HEK293 (cell line): ENCODE measurements at regions not wholly inside any gene's neighbourhood (a gene's known extent, or its start where the extent isn't known, plus 50 kb on each side); places are given as distances from the start of the nearest gene placed in this dataset.

Experiments
- CTCF ChIP-seq: fragments of 450-650 bp; formaldehyde crosslinking; IDR thresholded peaks from 2 replicates; pipeline ENCODE4 v1.5.1; 2016; ENCODE audit warnings: missing biosample characterization, missing genetic modification characterization
- GLI2 ChIP-seq: fragments of 450-650 bp; formaldehyde crosslinking; IDR thresholded peaks from 2 replicates; pipeline ENCODE4; 2017; ENCODE audit warnings: missing biosample characterization, missing genetic modification characterization, low read depth, borderline replicate concordance
- PATZ1 ChIP-seq: fragments of 450-650 bp; formaldehyde crosslinking; IDR thresholded peaks from 2 replicates; pipeline ENCODE4 v1.5.1; 2016; ENCODE audit warnings: missing biosample characterization, missing genetic modification characterization
- REST ChIP-seq: fragments of 450-650 bp; formaldehyde crosslinking; IDR thresholded peaks from 2 replicates; pipeline ENCODE4 v1.5.1; 2016; ENCODE audit warnings: missing biosample characterization, missing genetic modification characterization
- TCF7L2 ChIP-seq: IDR thresholded peaks from 2 replicates; pipeline ENCODE4 v1.6.1; 2011; ENCODE audit warnings: low read depth, mild to moderate bottlenecking, inconsistent platforms, low read length, moderate library complexity, borderline replicate concordance
- YY1 ChIP-seq: fragments of 450-650 bp; formaldehyde crosslinking; IDR thresholded peaks from 2 replicates; pipeline ENCODE4 v1.5.1; 2018; ENCODE audit warnings: missing biosample characterization, missing genetic modification characterization
- ZNF324 ChIP-seq: fragments of 450-650 bp; formaldehyde crosslinking; IDR thresholded peaks from 2 replicates; pipeline ENCODE4 v1.5.1; 2016; ENCODE audit warnings: missing biosample characterization, missing genetic modification characterization
- ZNF510 ChIP-seq: fragments of 450-650 bp; formaldehyde crosslinking; IDR thresholded peaks from 2 replicates; pipeline ENCODE4 v1.5.1; 2018; ENCODE audit warnings: mild to moderate bottlenecking, missing genetic modification characterization, missing biosample characterization; ENCODE audit not compliant: insufficient replicate concordance
- ZNF776 ChIP-seq: fragments of 450-650 bp; formaldehyde crosslinking; IDR thresholded peaks from 2 replicates; pipeline ENCODE4 v1.5.0; 2017; ENCODE audit warnings: missing biosample characterization, missing genetic modification characterization, borderline replicate concordance
- TF ChIP-seq, protein P1 (sequence below): fragments of 450-650 bp; formaldehyde crosslinking; IDR thresholded peaks from 2 replicates; pipeline ENCODE4 v1.5.1; 2016; ENCODE audit warnings: missing biosample characterization, missing genetic modification characterization

DNA sequence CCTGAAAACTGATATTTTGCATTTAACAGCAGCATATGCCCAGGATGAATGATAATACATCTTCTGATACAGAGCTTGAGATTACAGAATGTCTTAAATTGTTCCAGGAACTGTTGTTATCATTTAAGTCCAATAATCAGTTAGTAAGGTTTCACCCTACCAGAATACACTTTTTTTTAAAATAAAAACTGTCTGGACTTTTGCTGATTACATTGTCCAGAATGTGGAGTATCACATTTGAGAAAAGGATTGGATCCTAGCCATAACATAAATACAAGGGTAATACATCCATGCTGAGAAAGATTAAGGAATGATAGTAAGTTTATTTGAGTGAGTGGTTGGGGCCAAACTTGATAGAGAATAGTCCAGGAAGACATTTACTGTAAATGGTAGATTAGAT is 71.0 kb downstream of the SEPTIN7 start:
- TF ChIP-seq ZNF510 (tag by site-specific recombination): no peak
- TF ChIP-seq YY1 (tag by site-specific recombination): no peak
- no peak for TF ChIP-seq CTCF (tag by site-specific recombination)
- TF ChIP-seq PATZ1 (tag by site-specific recombination): no peak
- TF ChIP-seq ZNF324: no peak
- no peak for TF ChIP-seq GLI2 (tag by site-specific recombination)
- TF ChIP-seq REST (tag by site-specific recombination): no peak
- TF ChIP-seq ZNF776 (tag by site-specific recombination): no peak
- no peak for TF ChIP-seq TCF7L2
- TF ChIP-seq, protein P1, sequence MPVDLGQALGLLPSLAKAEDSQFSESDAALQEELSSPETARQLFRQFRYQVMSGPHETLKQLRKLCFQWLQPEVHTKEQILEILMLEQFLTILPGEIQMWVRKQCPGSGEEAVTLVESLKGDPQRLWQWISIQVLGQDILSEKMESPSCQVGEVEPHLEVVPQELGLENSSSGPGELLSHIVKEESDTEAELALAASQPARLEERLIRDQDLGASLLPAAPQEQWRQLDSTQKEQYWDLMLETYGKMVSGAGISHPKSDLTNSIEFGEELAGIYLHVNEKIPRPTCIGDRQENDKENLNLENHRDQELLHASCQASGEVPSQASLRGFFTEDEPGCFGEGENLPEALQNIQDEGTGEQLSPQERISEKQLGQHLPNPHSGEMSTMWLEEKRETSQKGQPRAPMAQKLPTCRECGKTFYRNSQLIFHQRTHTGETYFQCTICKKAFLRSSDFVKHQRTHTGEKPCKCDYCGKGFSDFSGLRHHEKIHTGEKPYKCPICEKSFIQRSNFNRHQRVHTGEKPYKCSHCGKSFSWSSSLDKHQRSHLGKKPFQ (tag by site-specific recombination): no peak
